Endothelial cell of umbilical vein (primary cell): ENCODE measurements at regions not wholly inside any gene's neighbourhood (a gene's known extent, or its start where the extent isn't known, plus 50 kb on each side); places are given as distances from the start of the nearest gene placed in this dataset.

ENCODE experiments used
- BruUV-seq: library from RNA; stranded (reverse); fragments of 400-500 nt; replicated peaks from 2 replicates; lab custom pipeline; 2021; lab: Mats Ljungman, UMichigan
- CTCF ChIA-PET: fragments of 300-600, 350-600 bp; sonication (Branson Sonifier 250); formaldehyde crosslinking; loops from one replicate; lab custom pipeline; 2021; ENCODE audit warnings: antibody characterized with exemption, inconsistent platforms; lab: Charles Lee
- POLR2A ChIA-PET: fragments of 300-600, 350-600 bp; sonication (Branson Sonifier 250); formaldehyde crosslinking; loops from one replicate; lab custom pipeline; 2021; ENCODE audit warnings: antibody characterized with exemption, inconsistent platforms; lab: Charles Lee
- DNase-seq: peaks from one replicate; pipeline ENCODE4 v3.0.0-alpha.2; 2011; ENCODE audit warnings: low read depth, low spot score
- FAIRE-seq: peaks from 2 replicates; lab custom pipeline; 2011; peaks lifted over from hg19 to GRCh38; lab: Jason Lieb, UNC
- H2AFZ ChIP-seq: 2 replicates; pipeline ENCODE4 v1.6.0; 2012; ENCODE audit warnings: low read depth, low read length, control low read depth, inconsistent platforms
- H3K27ac ChIP-seq: 2 replicates; pipeline ENCODE4 v1.5.1; 2011; ENCODE audit warnings: low read depth, mild to moderate bottlenecking, control low read depth, low read length, moderate library complexity; ENCODE audit not compliant: insufficient read depth
- H3K27me3 ChIP-seq, 2 experiments: 2 replicates each; pipeline versions ENCODE4 v1.6.0 to v1.6.1; 2011; ENCODE audit warnings: low read length in 2 of 2, mixed read lengths in 1 of 2; ENCODE audit not compliant: control insufficient read depth in 2 of 2, insufficient read depth in 2 of 2
- H3K36me3 ChIP-seq, 2 experiments: 2 replicates in 1 of 2; 3 replicates in 1 of 2; pipeline ENCODE4 v1.5.1; 2011; ENCODE audit warnings: low read length in 2 of 2, mild to moderate bottlenecking in 1 of 2, moderate library complexity in 1 of 2; ENCODE audit not compliant: control insufficient read depth in 2 of 2, insufficient read depth in 2 of 2; ENCODE audit errors: extremely low read depth in 1 of 2
- H3K4me1 ChIP-seq: 3 replicates; pipeline ENCODE4 v1.5.1; 2011; ENCODE audit warnings: mild to moderate bottlenecking, low read length; ENCODE audit not compliant: control insufficient read depth, insufficient read depth; ENCODE audit errors: extremely low read depth
- H3K4me2 ChIP-seq: 2 replicates; pipeline ENCODE4 v1.6.1; 2011; ENCODE audit warnings: low read length, control low read depth, mixed read lengths; ENCODE audit not compliant: insufficient read depth
- H3K4me3 ChIP-seq, 3 experiments: fragments of 200-600 bp in 1 of 3; sonication (generic), shearing (Covaris generic) in 1 of 3; replicated peaks in 1 of 3; 2 replicates each; pipeline ENCODE4 v1.5.1; 2011 to 2016; ENCODE audit warnings: control low read depth in 3 of 3, low read length in 3 of 3, mild to moderate bottlenecking in 2 of 3, inconsistent platforms in 1 of 3, low read depth in 1 of 3, moderate library complexity in 1 of 3; ENCODE audit not compliant: insufficient read depth in 1 of 3
- H3K79me2 ChIP-seq: 2 replicates; pipeline ENCODE4 v1.6.0; 2012; ENCODE audit warnings: low read length, inconsistent platforms; ENCODE audit not compliant: control insufficient read depth, insufficient read depth
- H3K9ac ChIP-seq: replicated peaks from 2 replicates; pipeline ENCODE3; 2011; ENCODE audit warnings: low read length, control low read depth; ENCODE audit not compliant: insufficient read depth; ENCODE audit errors: extremely low read depth
- H3K9me1 ChIP-seq: replicated peaks from 3 replicates; pipeline ENCODE4 v1.6.0; 2011; ENCODE audit warnings: mild to moderate bottlenecking, low read length; ENCODE audit not compliant: control insufficient read depth, insufficient read depth; ENCODE audit errors: extremely low read depth
- H3K9me3 ChIP-seq: replicated peaks from 2 replicates; pipeline ENCODE4 v1.5.1; 2012; ENCODE audit warnings: low read length, inconsistent platforms; ENCODE audit not compliant: control insufficient read depth, insufficient read depth
- H4K20me1 ChIP-seq: replicated peaks from 2 replicates; pipeline ENCODE3; 2011; ENCODE audit warnings: mild to moderate bottlenecking, low read length; ENCODE audit not compliant: control insufficient read depth, insufficient read depth; ENCODE audit errors: extremely low read depth
- EZH2 ChIP-seq: IDR thresholded peaks from 2 replicates; pipeline ENCODE4 v1.6.1; 2012; ENCODE audit warnings: borderline replicate concordance, low read depth, mild to moderate bottlenecking, moderate library complexity, low read length, inconsistent platforms; ENCODE audit not compliant: severe bottlenecking
- FOS ChIP-seq: IDR thresholded peaks from 2 replicates; pipeline ENCODE4 v1.6.1; 2011; ENCODE audit warnings: mild to moderate bottlenecking, low read length, moderate library complexity, borderline replicate concordance; ENCODE audit not compliant: insufficient read depth
- GATA2 ChIP-seq: IDR thresholded peaks from 2 replicates; pipeline ENCODE4 v1.7.0; 2011; ENCODE audit warnings: low read depth, mild to moderate bottlenecking, moderate library complexity, mixed read lengths, low read length; ENCODE audit not compliant: insufficient read length, insufficient read depth
- JUN ChIP-seq: IDR thresholded peaks from 2 replicates; pipeline ENCODE4 v1.6.1; 2011; ENCODE audit warnings: borderline replicate concordance, low read depth; ENCODE audit not compliant: insufficient read length, insufficient read depth
- MYC ChIP-seq: IDR thresholded peaks from one replicate; pipeline ENCODE4 v1.6.1; 2011; ENCODE audit warnings: mild to moderate bottlenecking, low read depth, low read length
- POLR2A ChIP-seq: IDR thresholded peaks from 2 replicates; pipeline ENCODE4 v1.6.1; 2012; ENCODE audit warnings: low read depth, mild to moderate bottlenecking, control low read depth, low read length
- POLR2AphosphoS5 ChIP-seq: IDR thresholded peaks from 2 replicates; pipeline ENCODE4 v1.6.1; 2012; ENCODE audit warnings: low read depth, mild to moderate bottlenecking, control low read depth, low read length, moderate library complexity; ENCODE audit not compliant: insufficient read depth
- dilution Hi-C: fragments of 300-500 bp; cut with MboI; formaldehyde crosslinking; loops from one replicate; pipeline ENCODE4 v1.15.0; 2019; ENCODE audit warnings: low sequenced_read_pairs; ENCODE audit not compliant: extremely low pct_ligation_motif_present
- intact Hi-C: fragments of 100-400 bp; cut with micrococcal nuclease; formaldehyde crosslinking; loops from one replicate; pipeline ENCODE4 v1.10.0; 2022
- TF ChIP-seq, protein P1 (sequence below), 2 donors: IDR thresholded peaks; 1 replicate in 1 of 2; 2 replicates in 1 of 2; pipeline ENCODE4 v1.5.1; 2011; ENCODE audit warnings: low read length in 2 of 2, mild to moderate bottlenecking in 2 of 2, moderate library complexity in 2 of 2, control low read depth in 1 of 2, inconsistent platforms in 1 of 2, low read depth in 1 of 2; ENCODE audit not compliant: insufficient read depth in 1 of 2; ENCODE audit errors: extremely low read depth in 1 of 2
- TF ChIP-seq, protein P2 (sequence below): IDR thresholded peaks from 2 replicates; pipeline ENCODE4 v1.6.1; 2011; ENCODE audit not compliant: insufficient read depth, insufficient read length

DNA sequence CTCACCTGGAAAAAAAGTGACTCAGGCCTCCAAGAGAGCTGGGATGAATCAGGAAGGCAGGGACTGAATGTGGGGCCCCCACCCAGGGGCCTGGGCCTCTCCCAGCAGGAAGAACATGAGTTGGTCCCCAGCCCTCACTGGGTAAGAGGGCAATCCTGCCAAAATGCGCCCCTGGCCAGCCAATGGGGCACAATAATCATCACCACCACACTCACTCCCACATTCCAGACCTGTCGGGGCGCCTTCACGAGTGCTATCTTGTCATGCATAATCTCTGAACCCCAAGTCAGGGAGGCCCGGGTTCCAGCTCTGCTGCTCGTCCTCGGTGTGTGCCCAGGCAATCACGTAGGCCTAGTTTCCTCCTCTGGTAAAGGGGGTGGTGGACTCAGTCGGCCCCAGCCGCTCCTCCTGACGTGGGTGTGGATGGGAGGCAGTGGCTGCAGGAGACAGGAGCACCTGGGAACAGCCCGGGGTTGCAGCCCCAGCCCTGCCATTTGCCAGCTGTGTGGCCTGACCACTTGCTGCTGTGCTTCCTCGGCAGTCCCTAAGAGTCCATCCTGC, 115.1 kb downstream of the CYP26B1 start:
- H3K27me3 ChIP-seq, result peaks cover 0 to 1% of the 10 kb centered on the region in 2 experiments
- ChIA-PET CTCF (no interaction called here), POLR2A (no interaction called here)
- H3K79me2 ChIP-seq, result no peaks in the 10 kb centered on the region
- H3K4me1 ChIP-seq, result no peaks in the 10 kb centered on the region
- H3K4me3 ChIP-seq, result no peak overlapping the region
- BruUV-seq, result no TSS peak
- intact Hi-C loops, result no loop called here
- no peaks in the 10 kb centered on the region for H4K20me1 ChIP-seq
- DNase-seq (no peak), FAIRE-seq (no peak)
- H3K36me3 ChIP-seq, result no peaks in the 10 kb centered on the region
- dilution Hi-C loops, result no loop called here
- TF ChIP-seq, protein P1, sequence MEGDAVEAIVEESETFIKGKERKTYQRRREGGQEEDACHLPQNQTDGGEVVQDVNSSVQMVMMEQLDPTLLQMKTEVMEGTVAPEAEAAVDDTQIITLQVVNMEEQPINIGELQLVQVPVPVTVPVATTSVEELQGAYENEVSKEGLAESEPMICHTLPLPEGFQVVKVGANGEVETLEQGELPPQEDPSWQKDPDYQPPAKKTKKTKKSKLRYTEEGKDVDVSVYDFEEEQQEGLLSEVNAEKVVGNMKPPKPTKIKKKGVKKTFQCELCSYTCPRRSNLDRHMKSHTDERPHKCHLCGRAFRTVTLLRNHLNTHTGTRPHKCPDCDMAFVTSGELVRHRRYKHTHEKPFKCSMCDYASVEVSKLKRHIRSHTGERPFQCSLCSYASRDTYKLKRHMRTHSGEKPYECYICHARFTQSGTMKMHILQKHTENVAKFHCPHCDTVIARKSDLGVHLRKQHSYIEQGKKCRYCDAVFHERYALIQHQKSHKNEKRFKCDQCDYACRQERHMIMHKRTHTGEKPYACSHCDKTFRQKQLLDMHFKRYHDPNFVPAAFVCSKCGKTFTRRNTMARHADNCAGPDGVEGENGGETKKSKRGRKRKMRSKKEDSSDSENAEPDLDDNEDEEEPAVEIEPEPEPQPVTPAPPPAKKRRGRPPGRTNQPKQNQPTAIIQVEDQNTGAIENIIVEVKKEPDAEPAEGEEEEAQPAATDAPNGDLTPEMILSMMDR (IDR thresholded peaks at IDR 0.05; ENCODE audit: extremely low read depth in 1 of 2, insufficient read depth in 1 of 2, low read depth in 1 of 2, low read length in 2 of 2), result no peak
- TF ChIP-seq, protein P2, sequence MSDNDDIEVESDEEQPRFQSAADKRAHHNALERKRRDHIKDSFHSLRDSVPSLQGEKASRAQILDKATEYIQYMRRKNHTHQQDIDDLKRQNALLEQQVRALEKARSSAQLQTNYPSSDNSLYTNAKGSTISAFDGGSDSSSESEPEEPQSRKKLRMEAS, result no peak
- TF ChIP-seq MYC (no peak), POLR2AphosphoS5 (no peak), JUN (no peak), EZH2 (no peak), GATA2 (no peak), POLR2A (no peak), FOS (no peak)
- H2AFZ ChIP-seq, result no peak overlapping the region
- no peaks in the 10 kb centered on the region for H3K9me3 ChIP-seq
- H3K27ac ChIP-seq, result no peak overlapping the region
- H3K9ac ChIP-seq, result no peak overlapping the region
- H3K9me1 ChIP-seq, result no peaks in the 10 kb centered on the region
- H3K4me2 ChIP-seq, result no peak overlapping the region
